Body of pancreas (tissue), 4 donors: ENCODE measurements at regions not wholly inside any gene's neighbourhood (a gene's known extent, or its start where the extent isn't known, plus 50 kb on each side); places are given as distances from the start of the nearest gene placed in this dataset.

Experiments
- CTCF ChIP-seq, 7 experiments: fragments of 450-650 bp in 4 of 7; fragments of 200-600 bp in 3 of 7; sonication (generic) in 3 of 7; IDR thresholded peaks; one replicate each; pipeline ENCODE4 v1.5.1; 2016 to 2019; ENCODE audit warnings: antibody characterized with exemption in 7 of 7
- POLR2A ChIP-seq, 3 donors: fragments of 450-650 bp; IDR thresholded peaks; one replicate each; pipeline ENCODE4 v1.6.1; 2016; ENCODE audit warnings: antibody characterized with exemption in 3 of 3, mild to moderate bottlenecking in 2 of 3

GRCh38 chr14:31957565-31957964, 119.5 kb upstream of the ARHGAP5 start:
- TF ChIP-seq CTCF (IDR thresholded peaks at IDR 0.05) (no peak), POLR2A (IDR thresholded peaks at IDR 0.05) (no peak)
